ENCODE measurements at regions not wholly inside any gene's neighbourhood (a gene's known extent, or its start where the extent isn't known, plus 50 kb on each side); places are given as distances from the start of the nearest gene placed in this dataset.
A peak's percentile ranks its signal among the peaks of the same experiment; 100 is the strongest.

DNA sequence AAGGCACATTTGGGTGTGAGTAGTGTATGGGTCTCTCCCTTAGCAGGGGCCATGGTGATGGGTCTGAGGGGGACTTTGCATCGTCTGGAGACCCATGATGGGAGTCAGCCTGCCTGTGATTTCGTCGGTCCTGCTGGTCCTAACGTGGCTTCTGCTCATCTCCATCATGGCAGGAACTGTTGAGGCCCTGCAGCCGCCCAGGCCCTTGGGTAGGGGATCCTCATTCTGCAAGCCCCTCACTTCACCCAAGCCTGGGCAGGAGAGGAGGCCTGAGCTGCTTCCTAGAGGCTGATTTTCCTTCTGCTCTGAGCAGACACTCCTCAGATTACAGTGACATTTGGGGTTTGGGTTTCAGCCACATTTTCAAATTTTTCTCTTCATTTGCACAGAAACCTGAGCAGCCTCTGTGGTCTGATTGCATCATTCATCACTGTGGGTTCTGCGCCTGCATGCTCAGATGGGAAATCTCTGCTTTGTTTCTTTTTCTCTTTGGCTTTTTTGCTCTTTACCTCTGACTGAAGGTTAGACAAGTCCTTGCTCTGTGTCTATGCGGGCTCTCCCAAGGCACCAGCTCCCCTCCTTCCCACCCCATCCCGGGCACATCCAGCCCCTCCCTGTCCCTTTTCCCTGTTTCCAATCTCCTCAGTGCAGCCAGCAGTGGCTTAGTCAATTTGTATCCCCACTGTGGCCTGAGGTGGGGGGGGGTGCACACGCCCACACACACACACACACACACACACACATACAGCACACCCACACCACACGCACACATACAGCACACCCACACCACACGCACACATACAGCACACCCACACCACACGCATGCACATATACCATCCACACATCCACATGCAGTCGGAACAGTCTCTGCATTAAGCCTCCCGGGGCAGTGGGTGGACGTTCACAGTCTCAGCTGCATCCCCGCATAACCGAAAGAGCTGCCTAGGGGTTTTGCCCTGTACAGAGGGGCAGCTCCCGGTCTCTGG lies 305.4 kb upstream of the HS6ST1 start:
- peak; percentile 17 for DNase-seq

DNA sequence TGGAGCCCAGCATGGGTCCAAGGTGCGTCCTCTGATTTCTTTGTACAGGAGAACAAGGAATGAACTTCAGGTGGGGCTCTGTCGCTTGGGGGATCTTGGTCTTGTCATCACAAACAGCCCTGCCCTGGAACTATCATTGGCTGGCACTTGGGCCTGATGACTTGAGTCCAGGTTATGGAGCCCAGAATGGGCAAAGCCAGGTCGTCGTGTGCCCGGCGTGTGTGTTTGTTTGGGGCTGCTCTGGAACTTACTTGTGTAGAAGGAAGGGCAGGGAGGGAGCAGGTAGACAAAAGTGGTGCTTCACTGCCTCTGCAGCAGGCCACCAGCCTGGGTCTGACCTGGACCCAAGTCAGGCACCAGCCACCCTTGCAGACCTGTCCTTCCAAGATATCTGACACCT lies 306.3 kb upstream of the HS6ST1 start:
- no peak for DNase-seq

DNA sequence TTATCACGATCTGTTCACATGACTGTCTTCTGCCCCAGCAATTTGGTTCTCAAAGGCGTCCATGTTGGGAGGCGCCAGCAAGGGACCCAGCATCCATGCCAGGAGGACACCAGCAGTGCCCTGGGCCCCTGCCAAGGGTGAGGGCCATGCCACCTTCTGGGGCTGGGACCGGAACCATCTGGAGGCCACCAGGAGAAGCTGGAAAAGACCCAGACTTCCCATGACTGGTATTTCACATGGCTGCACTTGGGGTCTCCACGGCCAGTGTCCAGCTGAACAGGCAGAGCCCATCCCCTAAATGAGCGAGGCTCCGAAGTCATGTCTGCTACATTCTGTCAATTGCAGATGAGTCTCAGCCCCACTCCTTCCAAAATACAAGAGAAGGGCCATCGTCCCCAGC lies 306.8 kb upstream of the HS6ST1 start:
- no peak for DNase-seq

DNA sequence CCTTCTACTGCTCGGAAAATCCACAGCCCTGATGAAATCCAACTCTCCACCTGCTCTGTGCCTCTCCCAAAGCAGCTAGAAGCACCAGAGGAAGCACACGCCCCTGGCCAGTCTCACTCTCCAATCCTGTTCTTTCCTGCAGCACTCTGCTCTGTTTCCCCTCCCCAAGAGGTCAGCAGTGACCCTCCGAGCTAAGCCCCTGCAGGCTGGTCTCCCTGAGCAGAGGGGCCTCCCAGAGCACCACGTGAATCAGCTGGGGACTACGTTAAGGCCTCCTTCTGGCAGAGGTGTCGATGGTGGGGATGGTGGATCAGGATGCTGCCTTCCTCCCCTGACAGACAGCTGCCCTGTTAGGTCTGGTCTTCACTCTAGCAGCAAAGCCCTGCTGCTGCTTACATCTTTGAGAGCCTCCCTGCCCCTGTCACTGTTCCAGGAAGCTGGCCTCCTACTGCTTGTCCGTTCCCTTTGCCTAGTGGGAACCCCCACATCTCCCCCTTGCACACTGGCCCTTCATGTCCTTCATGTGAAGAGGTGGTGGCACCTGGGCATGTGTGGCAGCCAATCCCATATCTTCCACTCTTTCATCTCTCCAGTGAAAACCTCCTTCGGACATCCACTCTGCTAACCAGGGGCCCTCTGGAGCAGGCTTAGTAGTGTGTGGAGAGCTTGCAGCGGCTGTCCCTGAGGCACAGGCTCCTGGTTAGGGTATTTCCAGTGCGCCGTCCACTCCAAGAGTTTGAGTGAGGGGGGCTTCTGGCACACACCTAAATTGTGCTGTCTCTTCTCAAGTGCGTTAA lies 307.5 kb upstream of the HS6ST1 start:
- no peak for DNase-seq

DNA sequence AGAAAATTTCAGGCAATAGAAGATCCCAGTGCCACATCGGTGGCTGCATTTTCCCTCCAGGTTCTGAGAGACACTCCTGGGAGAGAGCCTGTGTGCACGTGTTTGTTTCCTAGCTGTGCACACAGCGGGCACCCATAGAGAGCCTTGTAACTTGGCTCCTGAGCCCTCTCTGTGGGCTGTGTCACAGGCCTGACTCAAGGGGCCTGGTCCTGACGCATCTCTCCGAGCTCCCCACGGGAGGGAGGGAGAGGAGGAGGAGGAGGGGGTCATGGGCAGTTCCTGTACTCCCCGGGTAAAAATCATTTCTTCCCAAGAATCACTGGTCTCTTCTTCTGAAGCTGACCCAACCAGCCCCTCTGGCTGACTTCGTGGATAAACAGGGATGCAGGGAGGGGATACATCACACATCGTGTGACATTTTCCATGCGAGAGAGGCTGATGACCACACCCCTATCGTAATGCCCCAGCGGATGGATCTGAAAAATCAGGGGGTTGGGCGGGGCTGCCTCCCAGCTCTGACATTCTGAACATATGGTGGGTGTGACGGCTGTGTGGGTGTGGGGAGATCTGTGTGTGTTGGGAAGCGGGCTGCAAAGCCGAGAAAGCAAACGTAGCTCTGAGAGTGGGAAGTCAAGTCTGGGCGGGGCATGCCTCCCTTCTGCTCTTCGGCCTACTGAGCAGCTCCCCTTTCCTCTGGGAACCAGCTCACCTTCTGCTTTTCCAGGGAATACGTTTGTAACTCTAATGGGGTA lies 308.3 kb upstream of the HS6ST1 start:
- DNase-seq, result no peak

DNA sequence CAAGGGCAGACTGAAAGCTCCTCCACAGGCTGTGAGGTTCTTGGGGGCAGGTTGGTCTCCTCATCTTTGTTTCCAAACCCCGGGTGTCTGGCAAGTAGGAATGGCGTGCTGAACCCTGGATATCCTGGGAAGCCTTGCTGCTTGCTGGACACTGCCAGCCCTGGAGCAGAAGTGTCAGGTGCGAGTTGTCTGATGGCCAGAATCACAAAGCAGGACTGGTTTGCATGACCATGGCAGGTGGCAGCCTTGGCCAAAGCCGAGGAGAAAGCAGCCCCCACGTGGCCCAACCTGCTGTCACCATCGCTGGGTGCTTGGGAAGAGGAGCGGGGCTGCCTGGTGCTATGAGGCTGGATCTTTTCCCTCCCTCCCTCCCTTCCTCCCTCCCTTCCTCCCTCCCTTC lies 309.5 kb upstream of the HS6ST1 start:
- DNase-seq, result no peak

DNA sequence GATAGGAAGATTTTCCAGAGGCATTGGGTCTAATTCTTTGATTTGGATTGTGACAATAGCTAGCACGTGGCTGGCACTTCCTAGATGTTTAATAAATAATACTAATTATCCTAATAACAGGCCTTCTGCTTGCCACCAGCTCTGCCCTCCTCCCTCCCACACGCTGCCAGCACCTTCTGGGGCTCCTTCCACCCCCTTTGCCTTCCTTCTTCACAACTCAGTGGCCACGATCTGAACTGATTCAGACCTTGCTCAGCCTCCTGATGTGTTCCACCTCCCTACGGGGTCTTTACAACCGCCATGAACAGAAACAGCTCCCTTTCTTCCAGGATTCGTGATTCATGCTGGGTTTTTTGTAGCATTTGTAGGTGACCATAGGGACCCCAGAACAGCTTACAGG lies 310.3 kb upstream of the HS6ST1 start:
- DNase-seq, result no peak

DNA sequence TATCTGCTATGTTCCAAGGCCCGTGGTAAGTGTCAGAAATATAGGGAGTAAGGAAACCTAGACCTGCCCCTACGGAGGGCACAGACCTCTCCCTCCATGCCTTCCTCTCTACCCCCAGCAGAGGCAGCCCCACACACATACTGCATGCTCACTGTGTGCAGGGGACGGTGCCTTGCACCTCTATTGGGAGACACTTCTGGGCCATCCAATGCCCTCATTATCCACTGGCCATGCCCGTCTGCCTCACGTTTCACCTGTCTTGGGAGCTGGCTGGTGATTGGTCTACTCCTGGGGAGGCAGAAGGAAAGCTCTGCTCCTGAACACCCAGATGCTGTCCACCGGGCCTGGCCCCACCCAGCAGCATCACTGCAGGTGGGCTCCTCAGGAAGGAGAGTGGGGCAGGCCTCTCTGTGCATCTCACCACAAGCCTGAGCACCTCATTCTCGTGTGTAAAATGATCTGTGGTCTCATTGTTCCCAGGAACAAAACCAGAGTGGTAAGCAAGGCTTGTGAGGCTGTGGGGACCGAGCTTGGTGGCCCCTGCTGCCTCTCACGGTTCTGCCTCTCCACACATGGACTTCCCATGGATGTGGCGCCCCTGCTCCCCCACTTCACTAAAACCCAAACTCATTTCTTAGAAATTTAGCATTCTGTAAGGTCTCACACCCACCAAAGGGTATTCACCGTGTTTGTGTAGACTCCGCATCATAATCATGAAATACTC lies 312.5 kb upstream of the HS6ST1 start:
- DNase-seq, result no peak

DNA sequence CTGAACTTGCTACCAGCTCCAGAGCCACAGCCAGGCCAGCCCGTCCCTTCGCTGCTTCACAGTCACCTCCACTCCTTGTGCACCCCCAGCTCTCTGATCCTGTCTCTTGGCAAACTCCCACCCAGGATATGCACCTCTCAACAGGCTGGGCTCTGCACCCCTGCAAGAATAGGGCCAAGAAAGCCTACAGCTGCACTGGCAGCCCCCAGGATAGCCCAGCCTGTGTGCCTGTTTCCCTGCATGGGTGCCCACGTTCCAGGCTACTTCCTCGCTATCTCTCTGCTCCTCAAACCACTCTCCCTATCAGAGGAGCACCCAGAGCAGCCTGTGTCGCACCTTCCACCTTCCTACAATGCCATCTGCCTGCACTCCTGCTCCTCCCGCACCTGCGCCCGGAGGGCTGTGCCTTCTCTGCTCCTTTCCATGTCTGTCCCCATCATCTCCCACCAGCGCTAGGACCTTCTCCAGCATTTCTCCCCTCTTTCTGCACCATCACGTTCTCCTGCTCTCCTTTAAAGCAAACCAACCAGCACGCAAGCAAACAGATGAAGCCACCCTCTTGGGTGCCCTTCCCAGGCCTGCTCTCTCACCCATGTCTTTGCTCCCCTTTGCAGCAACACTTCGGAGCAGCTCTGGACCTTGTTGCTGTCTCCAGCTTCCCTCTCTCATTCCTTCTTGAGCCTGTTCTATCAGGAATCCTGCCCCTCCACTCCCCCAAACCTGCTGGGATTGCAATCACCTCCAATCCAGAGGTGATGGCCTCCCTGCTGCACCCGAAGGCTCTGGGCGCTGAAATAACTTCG lies 313.2 kb upstream of the HS6ST1 start:
- no peak for DNase-seq

DNA sequence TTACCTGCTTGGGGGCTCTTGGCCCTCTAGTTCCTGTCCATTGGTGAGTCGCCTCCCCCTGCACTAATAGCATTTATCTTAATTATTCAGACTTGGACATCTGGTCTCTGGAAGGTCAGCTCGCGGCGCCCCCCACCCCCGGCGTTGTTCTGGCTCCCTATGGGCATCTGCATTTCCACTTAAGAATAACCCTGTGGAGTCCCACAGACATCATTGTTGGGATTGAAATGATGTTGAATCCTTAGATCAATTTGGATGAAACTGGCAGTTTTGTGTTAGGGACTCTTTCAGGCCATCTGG lies 313.8 kb upstream of the HS6ST1 start:
- no peak for DNase-seq

DNA sequence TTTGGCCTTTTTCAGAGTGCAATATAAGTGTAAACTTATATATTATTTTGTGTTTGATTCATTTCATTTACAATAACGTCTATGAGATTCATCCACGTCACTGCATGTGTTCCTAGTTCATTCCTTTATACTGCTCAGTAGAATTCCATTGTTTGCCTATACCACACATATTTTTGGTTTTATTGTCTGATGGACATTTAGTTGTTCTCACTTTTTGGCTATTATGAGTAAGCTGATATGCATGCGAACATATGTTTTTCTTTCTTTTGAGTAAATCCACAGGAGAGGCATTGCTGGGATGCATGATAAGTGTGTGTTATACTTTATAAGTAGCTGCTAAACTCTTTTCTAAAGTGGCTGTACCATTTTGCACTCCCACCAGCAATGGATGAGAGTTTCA lies 314.8 kb upstream of the HS6ST1 start:
- DNase-seq, result no peak

DNA sequence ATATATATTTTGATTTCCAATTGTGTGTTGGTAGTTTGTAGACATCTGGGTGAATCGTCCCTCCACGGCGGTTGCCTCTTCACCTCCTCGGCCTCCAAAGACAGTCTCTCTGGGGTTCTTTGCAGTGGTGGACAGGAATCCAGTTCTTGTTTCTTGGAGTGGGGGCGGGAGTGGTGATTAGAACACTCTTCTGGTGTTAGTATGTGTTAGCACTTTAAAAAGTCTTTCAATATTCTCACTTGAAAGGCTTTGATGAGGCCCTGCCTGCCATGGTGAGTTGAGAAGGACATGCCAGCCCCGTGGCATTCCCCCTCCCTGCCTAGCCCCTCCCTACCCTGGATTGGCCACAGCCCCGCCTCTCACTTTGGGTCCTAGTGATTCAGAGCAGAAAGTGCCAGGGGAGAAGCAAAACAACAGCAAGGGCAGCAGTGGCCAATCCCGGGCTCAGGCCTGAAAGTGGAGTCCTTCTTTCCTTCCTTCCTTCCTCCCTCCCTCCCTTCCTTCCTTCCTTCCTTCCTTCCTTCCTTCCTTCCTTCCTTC lies 316.8 kb upstream of the HS6ST1 start:
- no peak for DNase-seq

DNA sequence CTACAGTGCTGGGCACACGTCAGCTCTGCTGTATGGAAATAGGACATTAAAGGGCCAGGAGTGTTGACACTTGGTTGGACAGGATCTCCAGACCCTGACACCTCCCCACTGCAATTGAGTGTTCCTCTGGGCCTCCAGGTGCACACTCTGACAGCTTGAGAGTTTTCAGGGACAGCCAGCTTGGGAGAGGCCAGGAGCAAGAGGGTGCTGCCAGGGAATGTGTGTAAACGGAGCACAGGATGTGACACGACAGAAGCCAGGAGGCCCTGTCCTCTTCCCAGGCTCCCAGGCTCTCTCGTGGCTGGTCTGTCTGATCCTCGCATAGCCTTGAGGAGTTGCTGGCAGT lies 318.1 kb upstream of the HS6ST1 start:
- no peak for DNase-seq

DNA sequence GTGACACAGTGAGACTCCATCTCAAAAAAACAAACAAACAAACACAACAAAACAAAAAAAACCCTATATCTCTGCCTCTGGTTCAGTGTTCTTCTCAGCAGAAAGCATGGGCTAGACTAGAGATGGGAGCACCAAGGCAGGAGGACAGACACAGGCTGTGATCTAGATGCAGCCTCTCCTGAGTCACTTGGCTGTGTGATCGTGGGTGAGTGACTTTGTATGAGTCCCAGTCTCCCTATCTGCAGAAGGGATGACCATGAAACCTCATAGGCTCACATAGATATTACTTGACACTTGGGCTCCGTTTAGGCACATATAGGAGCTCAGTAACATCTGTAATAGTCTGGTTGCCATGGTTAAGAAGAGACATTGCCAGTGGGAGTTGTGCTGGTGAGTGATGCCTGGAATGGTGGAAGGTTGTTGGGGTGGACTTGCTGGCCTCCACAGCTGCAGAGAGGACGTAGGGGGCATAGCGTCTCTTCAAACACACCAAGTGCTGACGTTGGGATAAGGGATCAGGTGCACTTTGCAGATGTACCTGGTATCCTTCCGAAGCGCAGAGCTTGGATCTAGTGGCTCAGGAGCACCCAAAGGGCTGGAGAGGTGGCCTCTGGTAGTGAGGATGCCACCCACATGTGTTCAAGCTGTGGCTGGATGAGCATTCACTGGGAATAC lies 318.9 kb upstream of the HS6ST1 start:
- DNase-seq, result no peak

DNA sequence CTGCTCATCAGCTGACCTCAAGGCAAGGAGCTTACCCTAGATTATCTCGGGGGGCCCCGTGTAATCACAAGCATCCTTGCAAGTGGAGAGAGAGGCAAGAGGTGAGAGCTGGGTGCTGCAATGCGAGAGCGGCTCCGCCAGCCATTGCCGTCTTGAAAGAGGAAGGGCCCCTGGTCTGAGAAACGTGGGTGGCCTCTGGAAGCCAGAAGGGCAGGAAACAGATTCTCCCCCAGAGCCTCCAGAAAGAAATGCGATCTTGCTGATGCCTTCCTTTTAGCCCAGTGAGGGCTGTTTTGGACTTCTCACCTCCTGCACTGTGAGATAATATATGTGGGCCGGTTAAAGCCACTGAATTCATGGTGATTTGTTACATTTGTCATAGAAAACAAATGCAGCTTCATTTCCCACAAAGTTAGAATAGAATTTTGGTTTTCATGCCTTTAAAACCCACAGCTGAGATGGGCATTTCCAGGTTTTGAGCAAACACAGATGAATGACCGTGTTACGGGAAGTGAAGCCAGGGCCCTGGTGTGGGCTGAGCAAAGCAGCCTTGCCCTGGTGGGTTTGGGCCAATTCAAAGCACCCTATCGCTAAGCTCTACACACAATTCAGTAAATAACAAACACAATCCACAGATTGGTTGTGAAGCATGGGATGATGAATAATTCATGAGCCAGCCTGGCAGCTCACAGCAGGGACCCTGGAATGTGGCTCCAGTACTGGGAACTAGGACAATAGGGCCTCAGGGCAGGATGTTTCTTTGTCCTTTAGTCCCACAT lies 319.9 kb upstream of the HS6ST1 start:
- DNase-seq, result no peak

DNA sequence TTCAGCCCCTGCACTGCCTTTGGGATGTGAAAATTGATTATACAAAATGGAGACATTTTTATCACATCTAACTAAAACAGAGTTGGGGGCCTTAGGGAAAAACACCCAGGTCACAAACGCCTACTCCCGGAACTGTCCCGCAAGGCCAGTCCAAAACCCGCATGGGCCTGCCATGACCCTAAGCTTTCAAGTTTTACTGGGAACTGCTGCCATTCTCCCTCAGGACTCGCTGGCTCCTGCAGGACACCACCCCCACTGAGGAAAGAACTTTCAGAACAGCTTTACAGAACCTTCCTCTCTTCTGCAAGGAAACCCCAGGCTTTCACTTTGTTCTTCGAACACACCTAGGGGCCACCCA lies 320.4 kb upstream of the HS6ST1 start:
- DNase-seq, result no peak

DNA sequence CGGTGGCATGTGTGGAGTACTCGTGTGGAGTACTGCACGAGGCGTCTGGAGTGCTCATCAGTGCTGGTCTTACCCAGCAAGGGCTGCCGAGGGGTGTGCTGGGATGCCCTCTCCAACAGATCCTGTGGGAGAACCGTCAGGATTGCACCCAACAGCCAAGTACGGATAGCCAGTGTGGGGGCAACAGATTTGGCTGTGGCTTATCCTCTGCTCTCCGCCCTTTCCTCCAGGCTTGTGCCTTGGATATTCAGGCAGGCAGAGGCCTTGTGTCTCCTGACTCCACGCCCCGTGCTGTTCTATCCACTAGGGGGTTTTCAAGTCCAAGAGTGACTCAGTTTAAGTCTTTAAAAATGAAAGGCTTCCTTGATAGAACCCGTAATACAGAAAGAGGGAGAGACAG lies 321.0 kb upstream of the HS6ST1 start:
- DNase-seq, result no peak

DNA sequence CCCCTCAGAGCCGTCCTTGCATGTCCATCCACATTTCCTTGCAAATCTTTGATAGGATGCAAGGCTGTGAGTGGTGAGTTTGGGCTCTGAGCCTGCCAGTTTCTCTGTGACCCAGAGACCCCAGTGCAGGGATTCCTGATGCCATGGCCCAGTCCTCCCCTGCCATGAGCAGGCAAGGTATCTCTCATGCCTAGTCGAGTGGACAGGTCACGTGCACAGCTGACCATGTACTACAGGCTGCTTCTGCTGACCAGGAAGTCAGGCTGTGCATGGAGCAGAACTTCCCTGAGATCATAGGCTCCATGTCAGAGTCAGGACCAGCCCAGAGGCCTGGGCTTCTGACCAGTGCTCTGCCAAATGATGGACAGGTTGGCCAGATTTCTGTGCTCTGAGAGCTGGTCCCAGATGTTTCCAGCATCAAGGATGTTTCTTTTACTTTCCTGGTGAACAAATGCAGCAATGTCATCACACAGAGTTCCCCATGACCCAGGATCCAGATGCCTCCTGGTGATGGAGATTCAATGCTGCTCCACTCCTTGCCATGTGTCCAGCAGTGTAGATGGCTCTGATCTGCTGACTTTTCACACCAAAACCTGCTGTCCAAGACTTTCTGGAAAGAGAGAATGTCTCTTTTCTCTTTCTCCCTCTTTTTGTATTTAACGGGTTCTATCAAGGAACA lies 321.6 kb upstream of the HS6ST1 start:
- DNase-seq, result no peak

DNA sequence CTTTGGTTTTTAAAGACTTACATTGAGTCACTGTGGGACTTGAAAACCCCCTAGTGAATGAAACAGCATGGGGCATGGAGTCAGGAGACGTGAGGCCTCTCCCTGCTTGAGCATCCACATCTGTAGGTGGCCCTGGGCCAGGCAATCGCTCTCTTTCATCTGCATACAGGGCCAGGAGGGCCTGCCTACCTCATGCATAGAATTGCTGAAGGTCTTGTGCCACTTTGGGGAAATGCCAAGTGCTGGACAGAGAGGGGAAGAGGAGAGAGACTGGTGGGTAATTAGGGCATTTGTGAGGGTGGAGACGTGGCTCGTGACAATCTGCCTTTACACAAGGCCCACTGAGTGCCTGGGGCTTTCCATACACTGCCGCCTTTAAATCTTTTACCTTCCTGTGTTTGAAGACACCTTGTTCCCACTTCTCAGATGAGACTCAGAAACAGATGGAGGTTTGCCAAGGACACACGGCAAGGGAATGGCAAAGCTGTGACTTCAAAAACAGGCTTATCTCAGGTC lies 322.2 kb upstream of the HS6ST1 start:
- no peak for DNase-seq
